ENCODE measurements at regions not wholly inside any gene's neighbourhood (a gene's known extent, or its start where the extent isn't known, plus 50 kb on each side); places are given as distances from the start of the nearest gene placed in this dataset.

DNA sequence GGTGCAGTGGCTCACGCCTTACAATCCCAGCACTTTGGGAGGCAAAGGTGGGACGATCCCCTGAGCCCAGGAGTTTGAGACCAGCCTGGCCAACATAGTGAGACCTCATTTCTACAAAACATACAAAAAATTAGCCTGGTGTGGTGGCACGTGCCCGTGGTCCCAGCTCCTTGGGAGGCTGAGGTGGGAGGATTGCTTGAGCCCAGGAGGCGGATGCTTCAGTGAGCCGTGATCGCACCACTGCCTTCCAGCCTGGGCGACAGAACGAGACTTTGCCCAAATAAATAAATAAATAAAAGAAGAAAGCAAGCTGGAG is 91.7 kb upstream of the SEC11C start:
- WGBS (ENCODE audit: low lambda C conversion rate), result 88% methylated on average over 9 of the region's 9 CpGs
- H3K36me3 ChIP-seq (replicated peaks in 1 of 2; ENCODE audit: control insufficient read depth in 1 of 2, insufficient read depth in 2 of 2, low read length in 1 of 2), result no peaks in the 10 kb centered on the region
- TF ChIP-seq JUND (IDR thresholded peaks at IDR 0.05) (no peak), RAD21 (IDR thresholded peaks at IDR 0.05; ENCODE audit: low read length) (no peak), FOXM1 (IDR thresholded peaks at IDR 0.05; ENCODE audit: low read depth) (no peak), RXRA (IDR thresholded peaks at IDR 0.05; ENCODE audit: borderline replicate concordance, low read depth) (no peak), MEF2A (IDR thresholded peaks at IDR 0.05; ENCODE audit: borderline replicate concordance, low read depth) (no peak)
- TF ChIP-seq, protein P1, sequence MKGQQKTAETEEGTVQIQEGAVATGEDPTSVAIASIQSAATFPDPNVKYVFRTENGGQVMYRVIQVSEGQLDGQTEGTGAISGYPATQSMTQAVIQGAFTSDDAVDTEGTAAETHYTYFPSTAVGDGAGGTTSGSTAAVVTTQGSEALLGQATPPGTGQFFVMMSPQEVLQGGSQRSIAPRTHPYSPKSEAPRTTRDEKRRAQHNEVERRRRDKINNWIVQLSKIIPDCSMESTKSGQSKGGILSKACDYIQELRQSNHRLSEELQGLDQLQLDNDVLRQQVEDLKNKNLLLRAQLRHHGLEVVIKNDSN (IDR thresholded peaks at IDR 0.05; ENCODE audit: borderline replicate concordance, low read depth), result no peak
- H3K4me1 ChIP-seq (ENCODE audit: control insufficient read depth in 1 of 2, insufficient read depth in 2 of 2, low read depth in 1 of 2, low read length in 1 of 2), result no peaks in the 10 kb centered on the region; a peak in 1 of 4 replicates
- H3K4me3 ChIP-seq (ENCODE audit: low read depth in 2 of 2, low read length in 1 of 2), result no peak overlapping the region
- no peak overlapping the region for H2AFZ ChIP-seq (ENCODE audit: low read depth)
- no peaks in the 10 kb centered on the region for H3K9me3 ChIP-seq
- H3F3A ChIP-seq (replicated peaks; ENCODE audit: insufficient read depth), result no peaks in the 10 kb centered on the region
- H3K27me3 ChIP-seq (ENCODE audit: insufficient read depth), result no peaks in the 10 kb centered on the region
- no peak overlapping the region for H3K4me2 ChIP-seq
- no peak for DNase-seq
- no peaks in the 10 kb centered on the region for H3K9me2 ChIP-seq
- H3K79me2 ChIP-seq (ENCODE audit: insufficient read depth), result no peaks in the 10 kb centered on the region
- POLR2A ChIA-PET, result no interaction called here
- no peak overlapping the region for H3K9ac ChIP-seq
- CTCF ChIA-PET, result interaction anchor here (1.1 to 2.1 kb wide), 2 partner anchors 9 to 15 kb away, joined by 3 to 5 read pairs; no protein-coding TSS in a partner anchor
- no peak overlapping the region for H3K27ac ChIP-seq (ENCODE audit: low read depth in 2 of 2, low read length in 1 of 2)
- no peaks in the 10 kb centered on the region for H4K20me1 ChIP-seq (ENCODE audit: insufficient read depth)

DNA sequence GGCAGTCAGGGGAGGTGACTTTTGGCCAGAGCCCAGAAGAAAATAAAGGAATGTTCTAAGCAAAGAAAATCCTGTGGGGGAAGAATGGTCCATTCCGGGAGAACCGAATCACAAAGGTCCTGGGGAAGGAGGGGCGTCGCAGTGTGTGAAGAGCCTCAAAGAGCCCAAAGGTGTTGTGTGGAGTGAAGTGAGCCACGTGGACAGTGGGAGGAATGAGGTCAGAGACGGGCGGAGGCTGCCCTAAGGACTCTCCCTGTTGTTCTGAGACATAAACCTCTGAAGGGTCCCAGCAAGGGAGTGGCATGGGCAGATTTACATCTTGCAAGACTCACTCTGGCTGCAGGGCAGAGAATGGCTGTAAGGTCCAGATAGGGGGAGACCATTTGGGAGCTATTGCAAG is 91.3 kb upstream of the SEC11C start:
- H3K9ac ChIP-seq, result no peak overlapping the region
- no peaks in the 10 kb centered on the region for H3K9me3 ChIP-seq
- DNase-seq, result no peak
- ChIA-PET POLR2A (no interaction called here), CTCF (interaction anchor here (1.1 to 2.1 kb wide), 4 partner anchors 8 to 22 kb away, joined by 3 to 5 read pairs (median 4); no protein-coding TSS in a partner anchor)
- TF ChIP-seq SIN3A (IDR thresholded peaks at IDR 0.05; ENCODE audit: borderline replicate concordance, low read depth, low read length) (no peak), EZH2phosphoT487 (IDR thresholded peaks at IDR 0.05; ENCODE audit: borderline replicate concordance, low read depth) (no peak), TAF1 (IDR thresholded peaks at IDR 0.05; ENCODE audit: borderline replicate concordance, low read depth, low read length) (no peak), JUND (IDR thresholded peaks at IDR 0.05) (no peak), RCOR1 (IDR thresholded peaks at IDR 0.05; ENCODE audit: low read length) (no peak), CTCF (IDR thresholded peaks at IDR 0.05) (no peak), ELF1 (IDR thresholded peaks at IDR 0.05) (no peak), GABPA (IDR thresholded peaks at IDR 0.05; ENCODE audit: low read depth) (no peak), MXI1 (IDR thresholded peaks at IDR 0.05; ENCODE audit: low read depth, low read length) (no peak), CHD2 (IDR thresholded peaks at IDR 0.05; ENCODE audit: low read length, partially characterized antibody) (no peak), POLR2AphosphoS5 (IDR thresholded peaks at IDR 0.05; ENCODE audit: low read depth, low read length) (no peak), MEF2A (IDR thresholded peaks at IDR 0.05; ENCODE audit: borderline replicate concordance, low read depth) (no peak), TCF12 (IDR thresholded peaks at IDR 0.05) (no peak), RAD21 (IDR thresholded peaks at IDR 0.05; ENCODE audit: low read length) (no peak), TEAD4 (IDR thresholded peaks at IDR 0.05; ENCODE audit: borderline replicate concordance, insufficient read depth) (no peak), USF2 (IDR thresholded peaks at IDR 0.05; ENCODE audit: borderline replicate concordance, low read depth, low read length) (no peak), SMC3 (IDR thresholded peaks at IDR 0.05; ENCODE audit: low read depth, low read length) (no peak)
- WGBS (ENCODE audit: low lambda C conversion rate), result 81% methylated on average over 7 of the region's 7 CpGs
- H3F3A ChIP-seq (replicated peaks; ENCODE audit: insufficient read depth), result no peaks in the 10 kb centered on the region
- no peaks in the 10 kb centered on the region for H3K27me3 ChIP-seq (ENCODE audit: insufficient read depth)
- no peak overlapping the region for H2AFZ ChIP-seq (ENCODE audit: low read depth)
- H3K36me3 ChIP-seq (replicated peaks in 1 of 2; ENCODE audit: control insufficient read depth in 1 of 2, insufficient read depth in 2 of 2, low read length in 1 of 2), result no peaks in the 10 kb centered on the region
- no peaks in the 10 kb centered on the region for H4K20me1 ChIP-seq (ENCODE audit: insufficient read depth)
- no peaks in the 10 kb centered on the region for H3K4me1 ChIP-seq (ENCODE audit: control insufficient read depth in 1 of 2, insufficient read depth in 2 of 2, low read depth in 1 of 2, low read length in 1 of 2)
- no peak overlapping the region for H3K4me2 ChIP-seq
- H3K9me2 ChIP-seq, result no peaks in the 10 kb centered on the region
- H3K27ac ChIP-seq (ENCODE audit: low read depth in 2 of 2, low read length in 1 of 2), result no peak overlapping the region
- no peaks in the 10 kb centered on the region for H3K79me2 ChIP-seq (ENCODE audit: insufficient read depth)
- no peak overlapping the region for H3K4me3 ChIP-seq (ENCODE audit: low read depth in 2 of 2, low read length in 1 of 2)

All from SK-N-SH (cell line).